GM12891 (cell line): ENCODE measurements at regions not wholly inside any gene's neighbourhood (a gene's known extent, or its start where the extent isn't known, plus 50 kb on each side); places are given as distances from the start of the nearest gene placed in this dataset.

Source experiments
- PAX5 ChIP-seq: IDR thresholded peaks from 2 replicates; pipeline ENCODE4 v1.6.1; 2011; ENCODE audit warnings: low read length, moderate library complexity, mild to moderate bottlenecking; ENCODE audit not compliant: insufficient read depth, severe bottlenecking
- POLR2A ChIP-seq: IDR thresholded peaks from 2 replicates; pipeline ENCODE4 v1.6.1; 2011; ENCODE audit warnings: low read depth, low read length, control low read depth
- POLR2AphosphoS5 ChIP-seq: IDR thresholded peaks from 2 replicates; pipeline ENCODE4 v1.6.1; 2011; ENCODE audit warnings: low read depth, low read length, control low read depth
- POU2F2 ChIP-seq: IDR thresholded peaks from 2 replicates; pipeline ENCODE4 v1.6.1; 2011; ENCODE audit warnings: low read depth, mild to moderate bottlenecking, control low read depth, low read length, moderate library complexity
- SPI1 ChIP-seq: IDR thresholded peaks from 2 replicates; pipeline ENCODE4 v1.6.1; 2011; ENCODE audit warnings: low read depth, low read length, control low read depth
- TAF1 ChIP-seq: IDR thresholded peaks from 2 replicates; pipeline ENCODE4 v1.6.1; 2011; ENCODE audit warnings: low read depth, low read length, control low read depth

DNA sequence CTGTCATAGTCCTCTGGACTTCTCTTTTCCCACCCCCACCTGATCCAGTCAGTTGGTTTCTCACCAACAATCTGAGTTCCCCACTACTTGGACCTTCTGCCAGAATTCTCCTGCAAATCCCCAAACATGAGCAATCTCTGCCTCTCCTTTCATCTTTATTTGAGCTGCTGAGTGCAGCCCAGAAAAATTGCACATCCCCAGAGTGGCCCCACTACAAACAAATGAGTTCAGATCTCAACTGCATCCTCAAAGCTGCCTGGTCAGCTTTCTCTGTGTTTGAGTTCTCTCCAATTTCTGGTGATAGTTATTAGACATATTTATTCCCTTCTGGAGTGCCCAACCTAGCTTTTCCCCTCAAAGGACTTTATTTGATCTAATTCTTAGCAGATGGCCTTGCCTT lies 102.2 kb downstream of the PSAT1 start:
- TF ChIP-seq TAF1 = no peak
- TF ChIP-seq POLR2AphosphoS5 = no peak
- TF ChIP-seq POLR2A = no peak
- no peak for TF ChIP-seq PAX5
- TF ChIP-seq SPI1 = no peak
- no peak for TF ChIP-seq POU2F2
